A549 (cell line): ENCODE measurements at regions not wholly inside any gene's neighbourhood (a gene's known extent, or its start where the extent isn't known, plus 50 kb on each side); places are given as distances from the start of the nearest gene placed in this dataset.

Experiments
- ATAC-seq, 2 experiments: fragments of 200-7000 bp in 1 of 2; fragments of >200 bp in 1 of 2; cut with Nextera tagmentation in 1 of 2; cut with Tn5 transposase in 1 of 2; 3 replicates each; pipeline versions ENCODE4 v1.8.0 to v1.9.1; 2018 to 2020; ENCODE audit warnings: mild to moderate bottlenecking in 1 of 2, moderate library complexity in 1 of 2
- CTCF ChIA-PET: fragments of 300-600 bp; sonication (Branson Sonifier 250); formaldehyde crosslinking; extraction: SDS; loops from one replicate; lab custom pipeline; 2021; ENCODE audit warnings: antibody characterized with exemption, inconsistent platforms; lab: Yijun Ruan, JAX
- POLR2A ChIA-PET: fragments of 350-600 bp; formaldehyde crosslinking; extraction: SDS; loops from one replicate; lab custom pipeline; 2021; ENCODE audit warnings: antibody characterized with exemption, inconsistent platforms; lab: Yijun Ruan, JAX
- DNase-seq, 2 experiments: peaks; one replicate each; pipeline versions ENCODE4 v3.0.0 to v3.0.0-alpha.2; 2011 to 2016; ENCODE audit warnings: low read depth in 1 of 2, low spot score in 1 of 2
- FAIRE-seq: peaks from 2 replicates; lab custom pipeline; 2011; peaks lifted over from hg19 to GRCh38; lab: Jason Lieb, UNC
- H3K27ac ChIP-seq, 2 experiments: fragments of >200 bp; sonication (Bioruptor Twin); formaldehyde crosslinking; 3 replicates each; pipeline ENCODE4 v1.5.1; 2016 to 2017
- H3K4me1 ChIP-seq: fragments of >200 bp; sonication (Bioruptor Twin); formaldehyde crosslinking; 3 replicates; pipeline ENCODE4 v1.6.1; 2016
- H3K4me2 ChIP-seq: fragments of >200 bp; sonication (Bioruptor Twin); formaldehyde crosslinking; 3 replicates; pipeline ENCODE4 v1.6.1; 2016
- H3K4me3 ChIP-seq: fragments of >200 bp; sonication (Bioruptor Twin); formaldehyde crosslinking; 3 replicates; pipeline ENCODE4 v1.5.1; 2016
- H3K9me3 ChIP-seq: fragments of >200 bp; sonication (Bioruptor Twin); formaldehyde crosslinking; 3 replicates; pipeline ENCODE4 v1.6.1; 2016
- BHLHE40 ChIP-seq: IDR thresholded peaks from 2 replicates; pipeline ENCODE4 v1.6.1; 2012; ENCODE audit warnings: low read depth, low read length, inconsistent platforms
- CHD4 ChIP-seq: fragments of 200-600 bp; sonication (generic); IDR thresholded peaks from 2 replicates; pipeline ENCODE4 v1.6.1; 2016; ENCODE audit warnings: antibody characterized with exemption, mild to moderate bottlenecking, borderline replicate concordance
- EHMT2 ChIP-seq: fragments of 200-600 bp; sonication (generic); IDR thresholded peaks from 2 replicates; pipeline ENCODE4 v1.6.1; 2016; ENCODE audit warnings: antibody characterized with exemption, low read depth, mild to moderate bottlenecking, moderate library complexity
- ESRRA ChIP-seq: fragments of 150-350 bp; IDR thresholded peaks from 2 replicates; pipeline ENCODE4 v1.6.1; 2014; ENCODE audit warnings: mild to moderate bottlenecking, low read length, borderline replicate concordance
- GATA3 ChIP-seq: IDR thresholded peaks from 2 replicates; pipeline ENCODE4 v1.6.1; 2012; ENCODE audit warnings: borderline replicate concordance
- HEYL ChIP-seq: fragments of 250-450 bp; sonication (Bioruptor Pico); IDR thresholded peaks from 2 replicates; pipeline ENCODE4 v1.8.0; 2021; ENCODE audit warnings: mild to moderate bottlenecking, moderate library complexity
- HOXB5 ChIP-seq: fragments of 250-450 bp; sonication (Bioruptor Pico); IDR thresholded peaks from 2 replicates; pipeline ENCODE4 v1.5.0; 2020; ENCODE audit warnings: mild to moderate bottlenecking, moderate library complexity
- MAFK ChIP-seq: fragments of 450-650 bp; IDR thresholded peaks from 2 replicates; pipeline ENCODE4 v1.6.1; 2014; ENCODE audit not compliant: partially characterized antibody
- MAZ ChIP-seq: fragments of 150-350 bp; IDR thresholded peaks from 2 replicates; pipeline ENCODE4 v1.6.1; 2014; ENCODE audit warnings: antibody characterized with exemption, low read depth, low read length, borderline replicate concordance
- RFX5 ChIP-seq: fragments of 450-650 bp; IDR thresholded peaks from 2 replicates; pipeline ENCODE4 v1.7.1; 2014; ENCODE audit warnings: antibody characterized with exemption, mild to moderate bottlenecking, moderate library complexity
- RNF2 ChIP-seq: fragments of 200-600 bp; sonication (generic); IDR thresholded peaks from 2 replicates; pipeline ENCODE4 v1.6.1; 2016; ENCODE audit warnings: low read depth, mild to moderate bottlenecking, antibody characterized with exemption, moderate library complexity, borderline replicate concordance
- TP53 ChIP-seq: fragments of 250-450 bp; sonication (Bioruptor Pico); IDR thresholded peaks from 2 replicates; pipeline ENCODE4 v1.5.0; 2021; ENCODE audit warnings: mild to moderate bottlenecking, moderate library complexity
- ZFP36 ChIP-seq: fragments of 450-650 bp; IDR thresholded peaks from 2 replicates; pipeline ENCODE4 v1.6.1; 2014; ENCODE audit warnings: borderline replicate concordance; ENCODE audit not compliant: partially characterized antibody
- ZNF302 ChIP-seq: fragments of 250-450 bp; sonication (Bioruptor Pico); IDR thresholded peaks from 2 replicates; pipeline ENCODE4 v1.9.0; 2021; ENCODE audit warnings: inconsistent platforms, mild to moderate bottlenecking, moderate library complexity
- WGBS: methylation state at CpG from one replicate; pipeline ENCODE4 v1.1.6; 2017; ENCODE audit errors: missing lambda C conversion rate; 5-methylcytosine and 5-hydroxymethylcytosine counted together
- TF ChIP-seq, protein P1 (sequence below): fragments of >200 bp; sonication (Bioruptor Twin); formaldehyde crosslinking; IDR thresholded peaks from 3 replicates; pipeline ENCODE4 v1.5.1; 2016
- TF ChIP-seq, protein P2 (sequence below): IDR thresholded peaks from 2 replicates; pipeline ENCODE4 v1.6.1; 2012; ENCODE audit warnings: low read depth, borderline replicate concordance
- TF ChIP-seq, protein P3 (sequence below): fragments of >200 bp; sonication (Bioruptor Twin); formaldehyde crosslinking; IDR thresholded peaks from 2 replicates; pipeline ENCODE4 v1.6.1; 2016

DNA sequence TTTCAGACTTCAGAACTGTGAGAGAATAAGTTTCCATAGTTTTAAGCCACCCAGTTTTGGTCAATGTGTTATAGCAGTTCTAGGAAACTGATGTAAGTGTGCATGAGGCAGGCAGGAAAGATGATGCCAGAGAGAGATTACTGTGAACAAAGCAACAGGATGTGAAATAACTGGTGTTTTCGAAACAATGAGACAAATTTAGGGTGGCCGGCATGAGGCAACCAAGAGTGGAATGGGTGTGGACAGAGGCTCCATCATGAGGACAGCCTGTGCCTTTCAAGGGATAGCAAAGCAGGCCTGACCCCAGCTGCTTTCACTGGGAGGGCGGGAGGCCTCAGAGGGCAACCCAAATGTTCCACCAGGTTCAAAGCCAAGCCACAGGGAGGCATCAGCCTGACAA lies 67.3 kb upstream of the UCN3 start:
- peak overlapping the region in 1 of 2 experiments; percentile 61; a peak in 4 of 6 replicates for H3K27ac ChIP-seq
- H3K4me2 ChIP-seq = no peak overlapping the region
- ChIA-PET POLR2A (no interaction called here), CTCF (interaction anchor here (6.2 kb wide), 1 partner anchor 15 kb away, joined by 43 read pairs; no protein-coding TSS in a partner anchor)
- FAIRE-seq = no peak
- no peak for ATAC-seq
- WGBS = 88% methylated on average over 3 of the region's 3 CpGs
- no peak overlapping the region for H3K4me3 ChIP-seq
- H3K4me1 ChIP-seq = peaks cover 21% of the 10 kb centered on the region
- H3K9me3 ChIP-seq = no peaks in the 10 kb centered on the region
- DNase-seq = no peak
- no peak for TF ChIP-seq MAZ
- no peak for TF ChIP-seq ESRRA
- TF ChIP-seq ZFP36 = no peak
- no peak for TF ChIP-seq TP53 (CRISPR knock-in tag)
- no peak for TF ChIP-seq GATA3
- TF ChIP-seq EHMT2 = no peak
- TF ChIP-seq BHLHE40 = no peak

DNA sequence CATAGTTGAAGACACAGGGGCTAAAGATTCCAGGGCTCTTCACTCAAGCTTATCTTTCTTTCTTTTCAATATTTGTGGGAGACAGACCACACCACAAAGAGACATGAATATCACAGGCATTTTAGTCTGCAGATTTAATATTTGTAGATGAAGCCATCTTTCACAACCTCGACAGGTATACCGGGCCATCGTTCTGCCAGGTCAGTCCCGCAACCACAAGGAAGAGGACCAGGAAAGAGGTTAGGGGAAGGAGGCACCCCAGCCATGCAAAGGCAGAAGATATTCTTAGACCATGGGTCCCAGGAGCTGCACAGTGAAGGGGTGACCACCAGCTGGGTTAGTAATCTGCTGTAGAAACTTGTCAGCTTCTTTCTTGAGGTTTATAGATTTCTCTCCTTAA lies 66.8 kb upstream of the UCN3 start:
- peaks cover 16% of the 10 kb centered on the region for H3K4me1 ChIP-seq
- H3K9me3 ChIP-seq = no peaks in the 10 kb centered on the region; the same call in 2 of the 3 replicates
- CTCF ChIA-PET = interaction anchor here (1.7 kb wide), 1 partner anchor 8 kb away, joined by 7 read pairs; no protein-coding TSS in a partner anchor
- no peak overlapping the region for H3K4me3 ChIP-seq
- ATAC-seq (no peak), FAIRE-seq (no peak), DNase-seq (no peak)
- H3K27ac ChIP-seq = peak overlapping the region; percentile 22 to 61; a peak in 4 of 6 replicates
- H3K4me2 ChIP-seq = no peak overlapping the region
- 97% methylated on average over 4 of the region's 4 CpGs for WGBS
- TF ChIP-seq EHMT2 (no peak), BHLHE40 (no peak)
- TF ChIP-seq, all 56 proteins: peak for 0
- POLR2A ChIA-PET = no interaction called here

DNA sequence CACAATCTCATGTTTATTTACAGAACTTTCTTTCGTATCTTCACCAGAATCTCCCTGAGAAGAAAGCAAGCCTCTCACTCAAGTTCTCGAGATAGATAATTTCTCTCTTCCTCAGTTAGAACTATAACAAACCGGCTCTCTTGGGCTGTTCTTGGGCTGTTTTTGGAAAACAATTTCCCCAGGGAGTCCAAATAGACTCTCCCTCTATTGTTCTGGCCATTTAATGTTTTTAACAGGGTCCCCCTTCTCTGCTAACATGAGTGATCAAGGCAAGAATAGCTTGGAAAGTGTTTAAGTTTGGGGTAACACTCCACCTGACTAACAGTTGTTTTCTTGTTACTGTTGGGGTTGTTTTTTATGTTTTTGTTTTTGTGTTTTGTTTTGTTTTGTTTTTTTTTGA lies 64.8 kb upstream of the UCN3 start:
- WGBS = 81% methylated on average over 3 of the region's 3 CpGs
- no peaks in the 10 kb centered on the region for H3K4me1 ChIP-seq
- H3K27ac ChIP-seq = peak overlapping the region in 1 of 2 experiments; percentile 4; a peak in 1 of 6 replicates
- CTCF ChIA-PET = interaction anchor here (0.7 to 1.3 kb wide), 2 partner anchors 16 to 450 kb away, joined by 3 read pairs; no protein-coding TSS in a partner anchor
- POLR2A ChIA-PET = no interaction called here
- FAIRE-seq = no peak
- no peak for ATAC-seq
- H3K9me3 ChIP-seq = peaks cover 5% of the 10 kb centered on the region
- H3K4me3 ChIP-seq = no peak overlapping the region
- DNase-seq = no peak
- no peak for TF ChIP-seq HEYL (CRISPR knock-in tag)
- TF ChIP-seq MAFK = no peak
- TF ChIP-seq, protein P1, sequence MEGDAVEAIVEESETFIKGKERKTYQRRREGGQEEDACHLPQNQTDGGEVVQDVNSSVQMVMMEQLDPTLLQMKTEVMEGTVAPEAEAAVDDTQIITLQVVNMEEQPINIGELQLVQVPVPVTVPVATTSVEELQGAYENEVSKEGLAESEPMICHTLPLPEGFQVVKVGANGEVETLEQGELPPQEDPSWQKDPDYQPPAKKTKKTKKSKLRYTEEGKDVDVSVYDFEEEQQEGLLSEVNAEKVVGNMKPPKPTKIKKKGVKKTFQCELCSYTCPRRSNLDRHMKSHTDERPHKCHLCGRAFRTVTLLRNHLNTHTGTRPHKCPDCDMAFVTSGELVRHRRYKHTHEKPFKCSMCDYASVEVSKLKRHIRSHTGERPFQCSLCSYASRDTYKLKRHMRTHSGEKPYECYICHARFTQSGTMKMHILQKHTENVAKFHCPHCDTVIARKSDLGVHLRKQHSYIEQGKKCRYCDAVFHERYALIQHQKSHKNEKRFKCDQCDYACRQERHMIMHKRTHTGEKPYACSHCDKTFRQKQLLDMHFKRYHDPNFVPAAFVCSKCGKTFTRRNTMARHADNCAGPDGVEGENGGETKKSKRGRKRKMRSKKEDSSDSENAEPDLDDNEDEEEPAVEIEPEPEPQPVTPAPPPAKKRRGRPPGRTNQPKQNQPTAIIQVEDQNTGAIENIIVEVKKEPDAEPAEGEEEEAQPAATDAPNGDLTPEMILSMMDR = no peak
- no peak for TF ChIP-seq HOXB5 (CRISPR knock-in tag)
- TF ChIP-seq, protein P2, sequence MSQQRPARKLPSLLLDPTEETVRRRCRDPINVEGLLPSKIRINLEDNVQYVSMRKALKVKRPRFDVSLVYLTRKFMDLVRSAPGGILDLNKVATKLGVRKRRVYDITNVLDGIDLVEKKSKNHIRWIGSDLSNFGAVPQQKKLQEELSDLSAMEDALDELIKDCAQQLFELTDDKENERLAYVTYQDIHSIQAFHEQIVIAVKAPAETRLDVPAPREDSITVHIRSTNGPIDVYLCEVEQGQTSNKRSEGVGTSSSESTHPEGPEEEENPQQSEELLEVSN = no peak
- TF ChIP-seq RNF2 = no peak
- no peak for TF ChIP-seq MAZ
- TF ChIP-seq, protein P3, sequence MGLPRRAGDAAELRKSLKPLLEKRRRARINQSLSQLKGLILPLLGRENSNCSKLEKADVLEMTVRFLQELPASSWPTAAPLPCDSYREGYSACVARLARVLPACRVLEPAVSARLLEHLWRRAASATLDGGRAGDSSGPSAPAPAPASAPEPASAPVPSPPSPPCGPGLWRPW = no peak
- no peak for TF ChIP-seq RFX5
- no peak for TF ChIP-seq CHD4
- no peak for TF ChIP-seq ZNF302 (CRISPR knock-in tag)
- H3K4me2 ChIP-seq = no peak overlapping the region
